ENCODE measurements at regions not wholly inside any gene's neighbourhood (a gene's known extent, or its start where the extent isn't known, plus 50 kb on each side); places are given as distances from the start of the nearest gene placed in this dataset.

GRCh38 chr10:3516923-3517255, 268.1 kb downstream of the KLF6 start:
- DNase-seq (ENCODE audit: low spot score) = no peak

- no peak for DNase-seq (ENCODE audit: low spot score)
Observed at GRCh38 chr10:3516234-3516922, 268.6 kb downstream of the KLF6 start.

GRCh38 chr10:3514691-3515090, 270.3 kb downstream of the KLF6 start:
- no peak for DNase-seq (ENCODE audit: low spot score)

GRCh38 chr10:3512263-3512662, 272.7 kb downstream of the KLF6 start:
- DNase-seq (ENCODE audit: low spot score) = no peak

GRCh38 chr10:3511483-3511882, 273.5 kb downstream of the KLF6 start:
- DNase-seq (ENCODE audit: low spot score) = no peak

GRCh38 chr10:3510741-3511140, 274.3 kb downstream of the KLF6 start:
- no peak for DNase-seq (ENCODE audit: low spot score)

- DNase-seq (ENCODE audit: low spot score) = no peak
Observed at GRCh38 chr10:3509355-3509754, 275.7 kb downstream of the KLF6 start.

GRCh38 chr10:3503299-3503698, 281.7 kb downstream of the KLF6 start:
- no peak for DNase-seq (ENCODE audit: low spot score)

- DNase-seq (ENCODE audit: low spot score) = no peak
Observed at GRCh38 chr10:3502673-3503072, 282.3 kb downstream of the KLF6 start.

- no peak for DNase-seq (ENCODE audit: low spot score)
Observed at GRCh38 chr10:3500408-3500856, 284.6 kb downstream of the KLF6 start.

GRCh38 chr10:3499120-3499519, 285.9 kb downstream of the KLF6 start:
- DNase-seq (ENCODE audit: low spot score) = no peak

GRCh38 chr10:3497581-3497980, 287.4 kb downstream of the KLF6 start:
- no peak for DNase-seq (ENCODE audit: low spot score)

- no peak for DNase-seq (ENCODE audit: low spot score)
Observed at GRCh38 chr10:3496138-3496537, 288.9 kb downstream of the KLF6 start.

GRCh38 chr10:3495281-3495680, 289.7 kb downstream of the KLF6 start:
- DNase-seq (ENCODE audit: low spot score) = no peak

- no peak for DNase-seq (ENCODE audit: low spot score)
Observed at GRCh38 chr10:3494838-3495230, 290.2 kb downstream of the KLF6 start.

- no peak for DNase-seq (ENCODE audit: low spot score)
Observed at GRCh38 chr10:3494131-3494837, 290.7 kb downstream of the KLF6 start.

GRCh38 chr10:3493621-3494020, 291.4 kb downstream of the KLF6 start:
- no peak for DNase-seq (ENCODE audit: low spot score)

GRCh38 chr10:3491571-3491970, 293.4 kb downstream of the KLF6 start:
- DNase-seq (ENCODE audit: low spot score) = no peak

- DNase-seq (ENCODE audit: low spot score) = no peak
Observed at GRCh38 chr10:3487228-3487627, 297.8 kb downstream of the KLF6 start.

GRCh38 chr10:3486346-3487065, 298.5 kb downstream of the KLF6 start:
- no peak for DNase-seq (ENCODE audit: low spot score)

- DNase-seq (ENCODE audit: low spot score) = no peak
Observed at GRCh38 chr10:3485057-3485686, 299.8 kb downstream of the KLF6 start.

GRCh38 chr10:3484306-3485056, 300.5 kb downstream of the KLF6 start:
- no peak for DNase-seq (ENCODE audit: low spot score)

All from CD4-positive, alpha-beta T cell treated with Interleukin-15 for 4 hours (primary cell).